A549 (cell line): ENCODE measurements at regions not wholly inside any gene's neighbourhood (a gene's known extent, or its start where the extent isn't known, plus 50 kb on each side); places are given as distances from the start of the nearest gene placed in this dataset.
A peak's percentile ranks its signal among the peaks of the same experiment; 100 is the strongest.
"Not testable (repeated sequence)": the region's sequence is repeated elsewhere in the genome, so short reads cannot be mapped to it uniquely, and the experiment has no call there.

Source experiments
- ATAC-seq, 2 experiments: fragments of 200-7000 bp in 1 of 2; fragments of >200 bp in 1 of 2; cut with Nextera tagmentation in 1 of 2; cut with Tn5 transposase in 1 of 2; 3 replicates each; pipeline versions ENCODE4 v1.8.0 to v1.9.1; 2018 to 2020; ENCODE audit warnings: mild to moderate bottlenecking in 1 of 2, moderate library complexity in 1 of 2
- CTCF ChIA-PET: fragments of 300-600 bp; sonication (Branson Sonifier 250); formaldehyde crosslinking; extraction: SDS; loops from one replicate; lab custom pipeline; 2021; ENCODE audit warnings: antibody characterized with exemption, inconsistent platforms; lab: Yijun Ruan, JAX
- POLR2A ChIA-PET: fragments of 350-600 bp; formaldehyde crosslinking; extraction: SDS; loops from one replicate; lab custom pipeline; 2021; ENCODE audit warnings: antibody characterized with exemption, inconsistent platforms; lab: Yijun Ruan, JAX
- DNase-seq, 2 experiments: peaks; one replicate each; pipeline versions ENCODE4 v3.0.0 to v3.0.0-alpha.2; 2011 to 2016; ENCODE audit warnings: low read depth in 1 of 2, low spot score in 1 of 2
- FAIRE-seq: peaks from 2 replicates; lab custom pipeline; 2011; peaks lifted over from hg19 to GRCh38; lab: Jason Lieb, UNC
- H3K27ac ChIP-seq, 2 experiments: fragments of >200 bp; sonication (Bioruptor Twin); formaldehyde crosslinking; 3 replicates each; pipeline ENCODE4 v1.5.1; 2016 to 2017
- H3K4me1 ChIP-seq: fragments of >200 bp; sonication (Bioruptor Twin); formaldehyde crosslinking; 3 replicates; pipeline ENCODE4 v1.6.1; 2016
- H3K4me2 ChIP-seq: fragments of >200 bp; sonication (Bioruptor Twin); formaldehyde crosslinking; 3 replicates; pipeline ENCODE4 v1.6.1; 2016
- H3K4me3 ChIP-seq: fragments of >200 bp; sonication (Bioruptor Twin); formaldehyde crosslinking; 3 replicates; pipeline ENCODE4 v1.5.1; 2016
- H3K9me3 ChIP-seq: fragments of >200 bp; sonication (Bioruptor Twin); formaldehyde crosslinking; 3 replicates; pipeline ENCODE4 v1.6.1; 2016
- CHD2 ChIP-seq: fragments of 150-350 bp; IDR thresholded peaks from 2 replicates; pipeline ENCODE4 v1.6.1; 2014; ENCODE audit warnings: low read length; ENCODE audit not compliant: partially characterized antibody
- ELK1 ChIP-seq: fragments of 150-350 bp; IDR thresholded peaks from 2 replicates; pipeline ENCODE4 v1.6.1; 2014; ENCODE audit warnings: low read depth, mild to moderate bottlenecking, low read length
- ESRRA ChIP-seq: fragments of 150-350 bp; IDR thresholded peaks from 2 replicates; pipeline ENCODE4 v1.6.1; 2014; ENCODE audit warnings: mild to moderate bottlenecking, low read length, borderline replicate concordance
- HDAC2 ChIP-seq: fragments of 200-600 bp; sonication (generic); IDR thresholded peaks from 2 replicates; pipeline ENCODE4 v1.6.1; 2016
- HES2 ChIP-seq: fragments of >200 bp; sonication (Bioruptor Twin); formaldehyde crosslinking; IDR thresholded peaks from 2 replicates; pipeline ENCODE4 v1.6.1; 2016
- HMGXB4 ChIP-seq: fragments of 250-450 bp; sonication (Bioruptor Pico); IDR thresholded peaks from 2 replicates; pipeline ENCODE4 v1.5.0; 2021; ENCODE audit warnings: mild to moderate bottlenecking, moderate library complexity, borderline replicate concordance
- HOXA7 ChIP-seq: fragments of 250-450 bp; sonication (Bioruptor Pico); IDR thresholded peaks from 2 replicates; pipeline ENCODE4 v1.5.0; 2020; ENCODE audit warnings: mild to moderate bottlenecking, moderate library complexity
- HOXB13 ChIP-seq: fragments of 250-450 bp; sonication (Bioruptor Pico); IDR thresholded peaks from 2 replicates; pipeline ENCODE4 v1.5.0; 2020; ENCODE audit warnings: low read depth, mild to moderate bottlenecking, moderate library complexity
- HOXB5 ChIP-seq: fragments of 250-450 bp; sonication (Bioruptor Pico); IDR thresholded peaks from 2 replicates; pipeline ENCODE4 v1.5.0; 2020; ENCODE audit warnings: mild to moderate bottlenecking, moderate library complexity
- JUN ChIP-seq, 2 experiments: fragments of >200 bp; sonication (Bioruptor Twin); formaldehyde crosslinking; IDR thresholded peaks; 2 replicates in 1 of 2; 3 replicates in 1 of 2; pipeline ENCODE4 v1.6.1; 2016 to 2017
- KDM1A ChIP-seq: fragments of 200-600 bp; sonication (generic); IDR thresholded peaks from 2 replicates; pipeline ENCODE4 v1.6.1; 2016; ENCODE audit warnings: low read depth, mild to moderate bottlenecking
- KDM5A ChIP-seq: fragments of 200-600 bp; sonication (generic); IDR thresholded peaks from 2 replicates; pipeline ENCODE4 v1.6.1; 2016; ENCODE audit warnings: antibody characterized with exemption, mild to moderate bottlenecking
- MAZ ChIP-seq: fragments of 150-350 bp; IDR thresholded peaks from 2 replicates; pipeline ENCODE4 v1.6.1; 2014; ENCODE audit warnings: antibody characterized with exemption, low read depth, low read length, borderline replicate concordance
- MYC ChIP-seq: IDR thresholded peaks from 2 replicates; pipeline ENCODE4 v1.6.1; 2012; ENCODE audit warnings: mild to moderate bottlenecking, inconsistent platforms, low read length, improper control_type of control experiment, borderline replicate concordance
- NFE2L2 ChIP-seq: fragments of 150-350 bp; conservative IDR thresholded peaks from 2 replicates; pipeline ENCODE4 v1.6.1; 2014; ENCODE audit warnings: low read length
- POLR2A ChIP-seq: IDR thresholded peaks from 2 replicates; pipeline ENCODE4 v1.6.1; 2012; ENCODE audit warnings: mild to moderate bottlenecking, low read length
- RAD21 ChIP-seq, 2 experiments: fragments of >200 bp in 1 of 2; sonication (Bioruptor Twin) in 1 of 2; formaldehyde crosslinking in 1 of 2; IDR thresholded peaks in 1 of 2; conservative IDR thresholded peaks in 1 of 2; 2 replicates in 1 of 2; 3 replicates in 1 of 2; pipeline ENCODE4 v1.6.1; 2012 to 2018; ENCODE audit warnings: inconsistent platforms in 1 of 2
- RFX5 ChIP-seq: fragments of 450-650 bp; IDR thresholded peaks from 2 replicates; pipeline ENCODE4 v1.7.1; 2014; ENCODE audit warnings: antibody characterized with exemption, mild to moderate bottlenecking, moderate library complexity
- SMC3 ChIP-seq: fragments of >200 bp; sonication (Bioruptor Twin); formaldehyde crosslinking; IDR thresholded peaks from 3 replicates; pipeline ENCODE4 v1.6.1; 2018; ENCODE audit warnings: inconsistent platforms
- TFCP2L1 ChIP-seq: fragments of 250-450 bp; sonication (Bioruptor Pico); IDR thresholded peaks from 2 replicates; pipeline ENCODE4 v1.5.0; 2021; ENCODE audit warnings: mild to moderate bottlenecking
- TP53 ChIP-seq: fragments of 250-450 bp; sonication (Bioruptor Pico); IDR thresholded peaks from 2 replicates; pipeline ENCODE4 v1.5.0; 2021; ENCODE audit warnings: mild to moderate bottlenecking, moderate library complexity
- ZC3H11A ChIP-seq: fragments of 450-650 bp; IDR thresholded peaks from 2 replicates; pipeline ENCODE4 v1.6.1; 2014; ENCODE audit warnings: antibody characterized with exemption, mild to moderate bottlenecking
- WGBS: methylation state at CpG from one replicate; pipeline ENCODE4 v1.1.6; 2017; ENCODE audit errors: missing lambda C conversion rate; 5-methylcytosine and 5-hydroxymethylcytosine counted together
- TF ChIP-seq, protein P1 (sequence below): fragments of 450-650 bp; IDR thresholded peaks from 2 replicates; pipeline ENCODE4 v1.6.1; 2014; ENCODE audit warnings: antibody characterized with exemption
- TF ChIP-seq, protein P2 (sequence below): IDR thresholded peaks from 2 replicates; pipeline ENCODE4 v1.6.1; 2012

DNA sequence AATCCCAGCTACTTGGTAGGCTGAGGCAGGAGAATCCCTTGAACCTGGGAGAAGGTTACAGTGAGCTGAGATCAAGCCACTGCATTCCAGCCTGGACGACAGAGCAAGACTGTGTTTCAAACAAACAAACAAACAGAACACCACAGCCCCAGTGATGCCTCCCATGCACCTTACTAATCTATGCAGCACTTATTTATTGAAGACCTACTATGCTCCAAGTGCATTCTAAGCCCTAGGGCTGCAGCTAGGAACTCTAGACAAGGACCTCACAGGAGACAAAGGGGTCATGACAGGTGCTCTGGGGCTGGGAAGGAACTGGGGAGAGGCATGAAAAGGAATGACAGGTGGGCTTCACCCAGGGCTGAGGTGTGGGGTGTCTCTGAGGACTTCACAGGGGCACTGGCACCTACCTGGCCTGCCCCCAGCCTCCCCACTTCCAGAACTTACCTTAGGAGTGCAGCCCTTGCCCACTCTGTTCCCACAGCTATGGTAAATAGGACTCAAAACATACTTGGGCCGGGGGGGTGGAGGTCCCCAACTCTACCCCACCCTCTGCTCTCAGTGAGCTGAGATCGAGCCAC, 69.4 kb downstream of the C9orf50 start:
- peak overlapping the region; percentile 98 for H3K27ac ChIP-seq
- no peak overlapping the region for H3K4me3 ChIP-seq
- ChIA-PET POLR2A (interaction anchor here (2.2 kb wide), 1 partner anchor 55 kb away, joined by 9 read pairs; no protein-coding TSS in a partner anchor), CTCF (interaction anchor here (1.0 to 1.8 kb wide), 7 partner anchors 16 to 194 kb away, joined by 3 to 6 read pairs (median 3); no protein-coding TSS in a partner anchor)
- WGBS = 66% methylated on average over 3 of the region's 3 CpGs
- FAIRE-seq (no peak), DNase-seq (no peak), ATAC-seq (no peak)
- H3K4me1 ChIP-seq = peaks cover 58% of the 10 kb centered on the region
- TF ChIP-seq, protein P1, sequence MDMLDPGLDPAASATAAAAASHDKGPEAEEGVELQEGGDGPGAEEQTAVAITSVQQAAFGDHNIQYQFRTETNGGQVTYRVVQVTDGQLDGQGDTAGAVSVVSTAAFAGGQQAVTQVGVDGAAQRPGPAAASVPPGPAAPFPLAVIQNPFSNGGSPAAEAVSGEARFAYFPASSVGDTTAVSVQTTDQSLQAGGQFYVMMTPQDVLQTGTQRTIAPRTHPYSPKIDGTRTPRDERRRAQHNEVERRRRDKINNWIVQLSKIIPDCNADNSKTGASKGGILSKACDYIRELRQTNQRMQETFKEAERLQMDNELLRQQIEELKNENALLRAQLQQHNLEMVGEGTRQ = no peak
- TF ChIP-seq HDAC2 = no peak
- TF ChIP-seq HMGXB4 (CRISPR knock-in tag) = no peak
- TF ChIP-seq NFE2L2 = no peak
- TF ChIP-seq KDM1A = no peak
- peak overlapping the region; percentile 8; the same call in 2 of the 3 replicates for H3K4me2 ChIP-seq
- H3K9me3 ChIP-seq = no peaks in the 10 kb centered on the region

- DNase-seq, FAIRE-seq, H3K9me3 ChIP-seq, ATAC-seq: not testable (repeated sequence)
- Histone ChIP-seq H3K27ac (peak overlapping the region; percentile 98), H3K4me1 (peaks cover 53% of the 10 kb centered on the region), H3K4me2 (peak overlapping the region; percentile 99), H3K4me3 (peak overlapping the region; percentile 60; the same call in 2 of the 3 replicates)
- ChIA-PET POLR2A (interaction anchor here (1.1 to 2.3 kb wide), 3 partner anchors 20 to 377 kb away, joined by 3 to 23 read pairs (median 9); no protein-coding TSS in a partner anchor), CTCF (interaction anchor here (1.0 to 1.8 kb wide), 5 partner anchors 19 to 193 kb away, joined by 3 to 4 read pairs (median 3); no protein-coding TSS in a partner anchor)
- 89% methylated on average over 11 of the region's 11 CpGs for WGBS
Observed at GRCh38 chr9:129550977-129551376, 69.9 kb downstream of the C9orf50 start.

- no peak for FAIRE-seq
- peak; percentile 28 to 55 for DNase-seq
- peak; percentile 74 to 82 for ATAC-seq
- CTCF ChIA-PET = interaction anchor here (0.6 to 1.7 kb wide), 4 partner anchors 15 to 49 kb away, joined by 3 to 6 read pairs (median 3); no protein-coding TSS in a partner anchor
- H3K4me3 ChIP-seq = peak overlapping the region; percentile 60
- TF ChIP-seq RAD21 (conservative IDR thresholded peaks at IDR 0.05 in 1 of 2, IDR thresholded peaks at IDR 0.05 in 1 of 2) = 0 out of 5 replicates have a peak, but pooled peaks of 1 of the 2 experiments have one; percentile 18
- TF ChIP-seq KDM5A = no peak
- TF ChIP-seq MYC = no peak
- no peak for TF ChIP-seq HOXB13 (CRISPR knock-in tag)
- TF ChIP-seq SMC3 = peak; percentile 34
- peak; percentile 35 to 63; a peak in 2 of 5 replicates for TF ChIP-seq JUN (IDR thresholded peaks at IDR 0.05)
- peak; percentile 27; the same call in 1 of the 2 replicates for TF ChIP-seq POLR2A
- TF ChIP-seq, all 56 proteins: peak for 4
- Histone ChIP-seq H3K4me2 (peak overlapping the region; percentile 99), H3K27ac (peak overlapping the region; percentile 98), H3K4me1 (peaks cover 49% of the 10 kb centered on the region), H3K9me3 (no peaks in the 10 kb centered on the region)
- POLR2A ChIA-PET = interaction anchor here (1.0 to 2.3 kb wide), 10 partner anchors 9 to 410 kb away, joined by 3 to 23 read pairs (median 5); partner anchors contain the start of gene IER5L
- WGBS = under 1% methylated on average over 29 of the region's 51 CpGs
Observed at GRCh38 chr9:129550199-129550839, 70.6 kb downstream of the C9orf50 start.

DNA sequence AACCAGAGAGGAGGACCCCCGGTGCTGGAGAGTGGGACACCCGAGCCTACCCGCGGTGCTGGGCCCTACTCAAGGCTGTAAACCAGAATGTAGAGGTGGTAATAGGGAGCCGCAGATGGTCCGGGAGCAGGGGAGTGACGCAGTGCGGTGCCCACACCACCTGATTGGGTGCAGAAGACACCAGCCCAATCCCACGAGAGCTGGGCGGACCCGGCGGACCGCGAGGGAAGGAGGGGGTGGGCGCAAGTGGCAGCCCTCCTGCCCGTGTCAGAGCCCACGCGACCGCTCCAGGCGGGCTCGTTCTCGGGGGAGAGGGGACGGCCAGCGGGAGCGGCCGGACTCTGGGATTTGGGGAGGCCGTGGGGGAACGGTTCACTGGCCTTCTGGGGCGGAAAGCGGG, 71.2 kb downstream of the C9orf50 start:
- POLR2A ChIA-PET = interaction anchor here (1.0 to 2.3 kb wide), 10 partner anchors 9 to 410 kb away, joined by 3 to 23 read pairs (median 5); partner anchors contain the start of gene IER5L
- CTCF ChIA-PET = interaction anchor here (0.9 to 1.9 kb wide), 6 partner anchors 14 to 410 kb away, joined by 3 to 6 read pairs (median 4); no protein-coding TSS in a partner anchor
- peak; percentile 38 to 67 for DNase-seq
- 33% methylated on average over 13 of the region's 30 CpGs for WGBS
- FAIRE-seq = no peak
- peak overlapping the region; percentile 60 for H3K4me3 ChIP-seq
- H3K27ac ChIP-seq = peak overlapping the region; percentile 98
- H3K4me2 ChIP-seq = peak overlapping the region; percentile 99
- no peaks in the 10 kb centered on the region for H3K9me3 ChIP-seq
- peak; percentile 69 to 76 for ATAC-seq
- H3K4me1 ChIP-seq = peaks cover 52% of the 10 kb centered on the region
- TF ChIP-seq MAZ (no peak), ESRRA (no peak), HOXA7 (CRISPR knock-in tag) (no peak), HOXB5 (CRISPR knock-in tag) (no peak), RFX5 (no peak), JUN (IDR thresholded peaks at IDR 0.05) (peak in 1 of 2 experiments; percentile 48; a peak in 1 of 5 replicates), ELK1 (no peak), HES2 (no peak), TP53 (CRISPR knock-in tag) (no peak), CHD2 (peak; percentile 36), TFCP2L1 (CRISPR knock-in tag) (no peak), ZC3H11A (no peak)
- TF ChIP-seq, protein P2, sequence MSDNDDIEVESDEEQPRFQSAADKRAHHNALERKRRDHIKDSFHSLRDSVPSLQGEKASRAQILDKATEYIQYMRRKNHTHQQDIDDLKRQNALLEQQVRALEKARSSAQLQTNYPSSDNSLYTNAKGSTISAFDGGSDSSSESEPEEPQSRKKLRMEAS = 0 out of 2 replicates have a peak, but pooled peaks have one; percentile 20
